Stomach smooth muscle (tissue), 2 donors: ENCODE measurements at regions not wholly inside any gene's neighbourhood (a gene's known extent, or its start where the extent isn't known, plus 50 kb on each side); places are given as distances from the start of the nearest gene placed in this dataset.

Experiments used
- H3K27ac ChIP-seq: one replicate; pipeline ENCODE4 v1.7.0; 2013; ENCODE audit warnings: mild to moderate bottlenecking, low read length, inconsistent platforms
- H3K27me3 ChIP-seq, 2 donors: one replicate each; pipeline ENCODE4 v1.7.0; 2013; ENCODE audit warnings: low read length in 2 of 2; ENCODE audit not compliant: insufficient read depth in 2 of 2, control insufficient read depth in 1 of 2
- H3K36me3 ChIP-seq, 2 donors: one replicate each; pipeline ENCODE4 v1.7.0; 2013; ENCODE audit warnings: low read length in 2 of 2; ENCODE audit not compliant: control insufficient read depth in 2 of 2, insufficient read depth in 2 of 2
- H3K4me1 ChIP-seq: one replicate; pipeline ENCODE4 v1.7.0; 2013; ENCODE audit warnings: low read length; ENCODE audit not compliant: control insufficient read depth, insufficient read depth
- H3K4me3 ChIP-seq, 2 donors: one replicate each; pipeline ENCODE4 v1.7.0; 2013; ENCODE audit warnings: low read length in 2 of 2
- H3K9ac ChIP-seq, 2 donors: one replicate each; pipeline ENCODE4 v1.7.0; 2013; ENCODE audit warnings: low read length in 2 of 2, mild to moderate bottlenecking in 1 of 2
- H3K9me3 ChIP-seq, 2 donors: one replicate each; pipeline ENCODE4 v1.7.0; 2013; ENCODE audit warnings: low read length in 2 of 2; ENCODE audit not compliant: control insufficient read depth in 2 of 2
- donor health status: healthy.
- donor health status: Pancreatic carcinoma.

- no peak overlapping the region for H3K27ac ChIP-seq
- H3K4me1 ChIP-seq: no peaks in the 10 kb centered on the region
- no peaks in the 10 kb centered on the region for H3K27me3 ChIP-seq
- no peak overlapping the region for H3K9ac ChIP-seq
- H3K9me3 ChIP-seq: no peaks in the 10 kb centered on the region
- no peaks in the 10 kb centered on the region for H3K36me3 ChIP-seq
- H3K4me3 ChIP-seq: no peak overlapping the region
Observed at GRCh38 chr9:82252116-82252515, 263.5 kb downstream of the SPATA31D1 start.

GRCh38 chr9:82254646-82255367 lies 266.2 kb downstream of the SPATA31D1 start:
- H3K9me3 ChIP-seq: no peaks in the 10 kb centered on the region
- no peaks in the 10 kb centered on the region for H3K27me3 ChIP-seq

GRCh38 chr9:82255481-82256176 lies 267.1 kb downstream of the SPATA31D1 start:
- Histone ChIP-seq H3K9ac (no peak overlapping the region), H3K4me3 (no peak overlapping the region), H3K27ac (no peak overlapping the region), H3K36me3 (no peaks in the 10 kb centered on the region), H3K9me3 (no peaks in the 10 kb centered on the region), H3K27me3 (no peaks in the 10 kb centered on the region), H3K4me1 (no peaks in the 10 kb centered on the region)

More at GRCh38 chr9:82254646-82255367, 266.2 kb downstream of the SPATA31D1 start:
- no peaks in the 10 kb centered on the region for H3K4me1 ChIP-seq
- H3K27ac ChIP-seq: no peak overlapping the region
- H3K36me3 ChIP-seq: no peaks in the 10 kb centered on the region
- no peak overlapping the region for H3K4me3 ChIP-seq
- no peak overlapping the region for H3K9ac ChIP-seq

- H3K4me1 ChIP-seq: no peaks in the 10 kb centered on the region
- no peak overlapping the region for H3K27ac ChIP-seq
- no peak overlapping the region for H3K9ac ChIP-seq
- H3K27me3 ChIP-seq: no peaks in the 10 kb centered on the region
- no peaks in the 10 kb centered on the region for H3K36me3 ChIP-seq
- no peaks in the 10 kb centered on the region for H3K9me3 ChIP-seq
- no peak overlapping the region for H3K4me3 ChIP-seq
Observed at GRCh38 chr9:82260691-82261090, 272.1 kb downstream of the SPATA31D1 start.

GRCh38 chr9:82263619-82264018 lies 275.0 kb downstream of the SPATA31D1 start:
- no peaks in the 10 kb centered on the region for H3K27me3 ChIP-seq
- H3K9ac ChIP-seq: no peak overlapping the region
- no peaks in the 10 kb centered on the region for H3K9me3 ChIP-seq
- H3K4me3 ChIP-seq: no peak overlapping the region
- no peaks in the 10 kb centered on the region for H3K4me1 ChIP-seq
- H3K36me3 ChIP-seq: no peaks in the 10 kb centered on the region
- no peak overlapping the region for H3K27ac ChIP-seq

DNA sequence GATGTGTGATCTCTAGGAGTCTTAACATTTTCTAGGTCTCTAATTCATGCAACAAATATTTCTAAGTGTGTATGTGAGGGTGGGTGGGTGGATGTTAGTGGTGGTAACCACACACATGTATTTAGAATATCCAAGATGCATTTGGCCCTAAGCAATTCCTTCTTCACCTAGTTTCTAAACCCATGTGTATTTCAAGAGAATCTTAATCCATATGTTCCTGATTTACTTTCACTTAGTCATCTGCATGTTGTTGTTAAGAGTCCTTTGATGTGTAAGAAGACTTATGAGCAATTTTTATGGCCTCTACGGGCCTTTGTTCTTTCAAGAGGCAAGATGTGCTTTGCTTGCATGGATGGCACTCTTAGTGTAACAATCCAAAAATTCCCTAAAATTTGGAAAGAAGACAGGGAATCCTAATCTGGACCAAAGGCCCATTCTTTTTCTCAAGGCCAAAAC lies 282.6 kb downstream of the SPATA31D1 start:
- H3K4me3 ChIP-seq: no peak overlapping the region
- H3K27me3 ChIP-seq: no peaks in the 10 kb centered on the region
- no peaks in the 10 kb centered on the region for H3K9me3 ChIP-seq
- no peaks in the 10 kb centered on the region for H3K4me1 ChIP-seq
- no peak overlapping the region for H3K9ac ChIP-seq
- no peak overlapping the region for H3K27ac ChIP-seq
- H3K36me3 ChIP-seq: no peaks in the 10 kb centered on the region

DNA sequence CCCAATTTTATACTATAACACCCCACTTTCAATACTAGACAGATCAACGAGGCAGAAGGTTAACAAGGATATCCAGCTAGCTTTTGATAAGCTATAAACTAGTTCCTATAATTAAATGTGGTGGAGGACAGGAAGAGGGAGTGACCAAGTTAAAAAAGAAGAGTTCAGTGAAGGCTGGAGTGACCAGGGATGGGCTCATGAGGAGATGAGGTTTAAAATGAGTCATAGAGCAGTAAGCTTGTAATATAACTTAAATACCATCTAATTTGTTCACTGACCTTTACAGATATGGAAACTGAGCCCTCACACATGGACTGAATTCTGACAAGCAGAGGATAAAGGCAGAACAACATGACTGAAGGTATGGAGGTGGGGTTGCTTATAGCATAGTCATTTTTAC lies 284.5 kb downstream of the SPATA31D1 start:
- H3K4me1 ChIP-seq: no peaks in the 10 kb centered on the region
- H3K4me3 ChIP-seq: no peak overlapping the region
- no peak overlapping the region for H3K9ac ChIP-seq
- no peak overlapping the region for H3K27ac ChIP-seq
- H3K36me3 ChIP-seq: no peaks in the 10 kb centered on the region
- H3K27me3 ChIP-seq: no peaks in the 10 kb centered on the region
- no peaks in the 10 kb centered on the region for H3K9me3 ChIP-seq

DNA sequence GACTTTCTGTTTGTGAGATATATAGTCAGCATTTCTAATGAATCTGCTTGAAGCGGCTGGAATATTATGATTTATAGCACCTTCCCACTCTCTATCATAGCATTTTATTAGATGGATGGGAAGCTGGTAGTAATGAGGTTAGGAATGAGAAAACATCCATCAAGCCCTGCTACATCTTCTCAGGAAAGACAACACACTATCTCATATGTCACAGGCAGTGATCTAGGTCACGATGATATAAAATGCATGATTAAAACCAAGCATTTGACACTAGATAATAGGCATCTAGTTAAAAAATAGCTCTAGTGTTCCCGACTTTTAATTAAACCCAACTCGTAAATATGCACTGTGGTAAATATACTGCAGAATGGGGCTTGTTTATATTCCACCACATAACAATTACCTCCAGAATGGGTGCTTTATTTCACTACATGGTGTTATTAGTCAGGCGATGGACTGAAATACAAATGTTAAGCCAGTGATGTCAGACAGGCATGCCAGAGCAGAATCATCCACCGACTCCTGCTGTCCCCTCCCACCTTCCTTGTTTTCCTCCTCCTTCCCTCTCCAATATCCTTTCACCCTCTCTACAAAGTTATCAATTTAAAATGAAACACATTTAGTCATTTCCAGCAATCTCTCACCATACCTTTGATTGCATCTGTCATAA lies 286.8 kb downstream of the SPATA31D1 start:
- Histone ChIP-seq H3K27ac (no peak overlapping the region), H3K4me3 (no peak overlapping the region)

GRCh38 chr9:82281066-82281465 lies 292.5 kb downstream of the SPATA31D1 start:
- no peak overlapping the region for H3K4me3 ChIP-seq
- no peaks in the 10 kb centered on the region for H3K27me3 ChIP-seq
- H3K4me1 ChIP-seq: no peaks in the 10 kb centered on the region
- peaks cover 0 to under 1% of the 10 kb centered on the region in 2 donors for H3K9me3 ChIP-seq
- H3K9ac ChIP-seq: no peak overlapping the region
- H3K36me3 ChIP-seq: no peaks in the 10 kb centered on the region
- H3K27ac ChIP-seq: no peak overlapping the region

More for the DNA sequence above, 286.8 kb downstream of the SPATA31D1 start:
- Histone ChIP-seq H3K27me3 (no peaks in the 10 kb centered on the region), H3K9ac (no peak overlapping the region), H3K4me1 (no peaks in the 10 kb centered on the region), H3K36me3 (no peaks in the 10 kb centered on the region), H3K9me3 (no peaks in the 10 kb centered on the region)

- H3K9ac ChIP-seq: no peak overlapping the region
- peaks cover 0 to 4% of the 10 kb centered on the region in 2 donors for H3K9me3 ChIP-seq
- H3K36me3 ChIP-seq: no peaks in the 10 kb centered on the region
- no peak overlapping the region for H3K27ac ChIP-seq
- no peaks in the 10 kb centered on the region for H3K4me1 ChIP-seq
- no peaks in the 10 kb centered on the region for H3K27me3 ChIP-seq
- no peak overlapping the region for H3K4me3 ChIP-seq
Observed at GRCh38 chr9:82284758-82285157, 296.2 kb downstream of the SPATA31D1 start.
